ENCODE measurements at regions not wholly inside any gene's neighbourhood (a gene's known extent, or its start where the extent isn't known, plus 50 kb on each side); places are given as distances from the start of the nearest gene placed in this dataset.

GRCh38 chr15:69883306-69883705, 214.4 kb downstream of the TLE3 start:
- 90 to 91% methylated on average over 2 of the region's 2 CpGs for WGBS, 2 donors
- peaks cover 0 to 5% of the 10 kb centered on the region in 2 donors for H3K27me3 ChIP-seq
- H3K9me3 ChIP-seq: no peaks in the 10 kb centered on the region
- no peak for DNase-seq (ENCODE audit: low spot score in 2 of 2)
- H3K4me1 ChIP-seq: no peaks in the 10 kb centered on the region
- TF ChIP-seq EP300 (IDR thresholded peaks at IDR 0.05) (no peak), POLR2A (IDR thresholded peaks at IDR 0.05) (no peak), CTCF (IDR thresholded peaks at IDR 0.05) (no peak)
- no peak overlapping the region for H3K4me3 ChIP-seq
- no peaks in the 10 kb centered on the region for H3K36me3 ChIP-seq
- H3K27ac ChIP-seq: no peak overlapping the region

- Histone ChIP-seq H3K36me3 (no peaks in the 10 kb centered on the region), H3K9me3 (no peaks in the 10 kb centered on the region), H3K4me3 (no peak overlapping the region), H3K27me3 (peaks cover 0 to 5% of the 10 kb centered on the region in 2 donors), H3K4me1 (no peaks in the 10 kb centered on the region), H3K27ac (no peak overlapping the region)
- no peak for TF ChIP-seq EP300 (IDR thresholded peaks at IDR 0.05)
- DNase-seq (ENCODE audit: low spot score in 2 of 2): no peak
- WGBS, 2 donors: 43 to 49% methylated on average over 19 of the region's 19 CpGs
Observed at GRCh38 chr15:69885173-69885955, 212.4 kb downstream of the TLE3 start.

GRCh38 chr15:69887009-69887408, 210.7 kb downstream of the TLE3 start:
- Histone ChIP-seq H3K4me3 (no peak overlapping the region), H3K36me3 (no peaks in the 10 kb centered on the region), H3K27me3 (peaks cover 0 to 5% of the 10 kb centered on the region in 2 donors), H3K9me3 (no peaks in the 10 kb centered on the region), H3K27ac (no peak overlapping the region), H3K4me1 (no peaks in the 10 kb centered on the region)
- DNase-seq (ENCODE audit: low spot score in 2 of 2): no peak
- 73 to 85% methylated on average over 4 of the region's 4 CpGs for WGBS, 2 donors
- TF ChIP-seq POLR2A (IDR thresholded peaks at IDR 0.05): no peak
- no peak for TF ChIP-seq CTCF (IDR thresholded peaks at IDR 0.05)
- TF ChIP-seq EP300 (IDR thresholded peaks at IDR 0.05): no peak

GRCh38 chr15:69887553-69887952, 210.2 kb downstream of the TLE3 start:
- H3K4me3 ChIP-seq: no peak overlapping the region
- no peak for TF ChIP-seq POLR2A (IDR thresholded peaks at IDR 0.05)
- TF ChIP-seq CTCF (IDR thresholded peaks at IDR 0.05): no peak
- TF ChIP-seq EP300 (IDR thresholded peaks at IDR 0.05): no peak
- no peak overlapping the region for H3K27ac ChIP-seq
- 92 to 100% methylated on average over 1 of the region's 1 CpG for WGBS, 2 donors
- H3K4me1 ChIP-seq: no peaks in the 10 kb centered on the region
- H3K36me3 ChIP-seq: no peaks in the 10 kb centered on the region
- peaks cover 0 to 5% of the 10 kb centered on the region in 2 donors for H3K27me3 ChIP-seq
- no peak for DNase-seq (ENCODE audit: low spot score in 2 of 2)
- no peaks in the 10 kb centered on the region for H3K9me3 ChIP-seq

GRCh38 chr15:69888406-69888805, 209.3 kb downstream of the TLE3 start:
- Histone ChIP-seq H3K9me3 (no peaks in the 10 kb centered on the region), H3K27me3 (peaks cover 0 to 5% of the 10 kb centered on the region in 2 donors), H3K4me3 (no peak overlapping the region), H3K36me3 (no peaks in the 10 kb centered on the region), H3K27ac (no peak overlapping the region), H3K4me1 (no peaks in the 10 kb centered on the region)
- 60 to 89% methylated on average over 2 of the region's 2 CpGs for WGBS, 2 donors
- no peak for DNase-seq (ENCODE audit: low spot score in 2 of 2)
- TF ChIP-seq EP300 (IDR thresholded peaks at IDR 0.05) (no peak), CTCF (IDR thresholded peaks at IDR 0.05) (no peak), POLR2A (IDR thresholded peaks at IDR 0.05) (no peak)

Measured in tibial nerve (tissue), 4 donors.